Keratinocyte (primary cell): ENCODE measurements at regions not wholly inside any gene's neighbourhood (a gene's known extent, or its start where the extent isn't known, plus 50 kb on each side); places are given as distances from the start of the nearest gene placed in this dataset.

ENCODE experiments used
- DNase-seq: peaks from one replicate; pipeline ENCODE4 v3.0.0-alpha.2; 2011; ENCODE audit warnings: low read depth, missing footprints, low spot score
- FAIRE-seq: peaks from 2 replicates; lab custom pipeline; 2011; peaks lifted over from hg19 to GRCh38; lab: Jason Lieb, UNC
- H2AFZ ChIP-seq: 2 replicates; pipeline ENCODE4 v1.6.0; 2012; ENCODE audit warnings: low read length, control low read depth, inconsistent platforms; ENCODE audit not compliant: control insufficient read depth
- H3K27ac ChIP-seq: 2 replicates; pipeline ENCODE4 v1.5.1; 2011; ENCODE audit warnings: low read length; ENCODE audit not compliant: control insufficient read depth, insufficient read depth
- H3K27me3 ChIP-seq: 3 replicates; pipeline ENCODE4 v1.6.0; 2011; ENCODE audit warnings: low read length; ENCODE audit not compliant: control insufficient read depth, insufficient read depth; ENCODE audit errors: extremely low read depth
- H3K36me3 ChIP-seq, 2 experiments: 2 replicates in 1 of 2; 3 replicates in 1 of 2; pipeline ENCODE4 v1.5.1; 2011; ENCODE audit warnings: low read length in 2 of 2, mild to moderate bottlenecking in 1 of 2; ENCODE audit not compliant: control insufficient read depth in 2 of 2, insufficient read depth in 2 of 2; ENCODE audit errors: extremely low read depth in 1 of 2
- H3K4me1 ChIP-seq: 3 replicates; pipeline ENCODE4 v1.5.1; 2011; ENCODE audit warnings: low read length; ENCODE audit not compliant: control insufficient read depth, insufficient read depth; ENCODE audit errors: extremely low read depth
- H3K4me2 ChIP-seq: 3 replicates; pipeline ENCODE4 v1.6.0; 2011; ENCODE audit warnings: low read depth, low read length; ENCODE audit not compliant: control insufficient read depth, insufficient read depth; ENCODE audit errors: extremely low read depth
- H3K4me3 ChIP-seq, 3 experiments: fragments of 200-600 bp in 1 of 3; sonication (generic) in 1 of 3; 2 replicates in 2 of 3; 3 replicates in 1 of 3; pipeline ENCODE4 v1.5.1; 2011 to 2016; ENCODE audit warnings: low read length in 3 of 3, mild to moderate bottlenecking in 3 of 3, control low read depth in 2 of 3, inconsistent platforms in 1 of 3, low read depth in 1 of 3, mixed read lengths in 1 of 3, mixed run types in 1 of 3, moderate library complexity in 1 of 3; ENCODE audit not compliant: control insufficient read depth in 2 of 3, insufficient read depth in 2 of 3; ENCODE audit errors: extremely low read depth in 1 of 3
- H3K79me2 ChIP-seq: 2 replicates; pipeline ENCODE4 v1.6.0; 2012; ENCODE audit warnings: low read length; ENCODE audit not compliant: control insufficient read depth, insufficient read depth
- H3K9ac ChIP-seq: 3 replicates; pipeline ENCODE4 v1.6.0; 2011; ENCODE audit warnings: low read length; ENCODE audit not compliant: control insufficient read depth, insufficient read depth; ENCODE audit errors: extremely low read depth
- H3K9me1 ChIP-seq: 3 replicates; pipeline ENCODE4 v1.6.0; 2011; ENCODE audit warnings: low read length; ENCODE audit not compliant: control insufficient read depth, insufficient read depth; ENCODE audit errors: extremely low read depth
- H3K9me3 ChIP-seq: 2 replicates; pipeline ENCODE4 v1.5.1; 2012; ENCODE audit warnings: low read depth, low read length; ENCODE audit not compliant: control insufficient read depth
- H4K20me1 ChIP-seq: 3 replicates; pipeline ENCODE4 v1.6.0; 2011; ENCODE audit warnings: low read length; ENCODE audit not compliant: control insufficient read depth, insufficient read depth; ENCODE audit errors: extremely low read depth
- CTCF ChIP-seq, 3 experiments: IDR thresholded peaks in 1 of 3; conservative IDR thresholded peaks in 1 of 3; optimal IDR thresholded peaks in 1 of 3; 2 replicates in 2 of 3; 3 replicates in 1 of 3; pipeline versions ENCODE3 to v1.5.1; 2011; ENCODE audit warnings: low read length in 3 of 3, mild to moderate bottlenecking in 3 of 3, moderate library complexity in 2 of 3, control low read depth in 1 of 3, inconsistent platforms in 1 of 3; ENCODE audit not compliant: insufficient read depth in 2 of 3; ENCODE audit errors: extremely low read depth in 1 of 3
- EZH2 ChIP-seq: IDR thresholded peaks from one replicate; pipeline ENCODE4 v1.6.1; 2012; ENCODE audit warnings: inconsistent platforms, mild to moderate bottlenecking, low read length, moderate library complexity
- dilution Hi-C: fragments of 300-500 bp; cut with MboI; formaldehyde crosslinking; loops from one replicate; pipeline ENCODE4 v1.7.0; 2020; ENCODE audit warnings: low sequenced_read_pairs; ENCODE audit not compliant: extremely low pct_ligation_motif_present

- Histone ChIP-seq H3K4me1 (no peaks in the 10 kb centered on the region), H3K27ac (no peak overlapping the region), H3K4me3 (no peak overlapping the region), H2AFZ (no peak overlapping the region), H3K36me3 (no peaks in the 10 kb centered on the region), H3K79me2 (no peaks in the 10 kb centered on the region), H3K9me1 (no peaks in the 10 kb centered on the region), H3K9me3 (no peaks in the 10 kb centered on the region), H3K27me3 (no peaks in the 10 kb centered on the region), H3K4me2 (no peak overlapping the region), H3K9ac (no peak overlapping the region), H4K20me1 (no peaks in the 10 kb centered on the region)
- FAIRE-seq (no peak), DNase-seq (no peak)
- TF ChIP-seq EZH2 (no peak), CTCF (optimal IDR thresholded peaks at IDR 0.05 in 1 of 3, IDR thresholded peaks at IDR 0.05 in 1 of 3, conservative IDR thresholded peaks at IDR 0.05 in 1 of 3; ENCODE audit: extremely low read depth in 1 of 3, insufficient read depth in 2 of 3, low read length in 3 of 3) (no peak)
- dilution Hi-C loops: no loop called here
Observed at GRCh38 chr6:69466979-69467570, 329.7 kb downstream of the LMBRD1 start.

GRCh38 chr6:69465866-69466265, 330.9 kb downstream of the LMBRD1 start:
- Histone ChIP-seq H3K79me2 (no peaks in the 10 kb centered on the region), H3K27me3 (no peaks in the 10 kb centered on the region), H3K4me1 (no peaks in the 10 kb centered on the region), H3K4me2 (no peak overlapping the region), H3K27ac (no peak overlapping the region), H3K36me3 (no peaks in the 10 kb centered on the region), H3K9me3 (no peaks in the 10 kb centered on the region), H3K9me1 (no peaks in the 10 kb centered on the region), H3K9ac (no peak overlapping the region), H4K20me1 (no peaks in the 10 kb centered on the region), H3K4me3 (no peak overlapping the region), H2AFZ (no peak overlapping the region)
- no peak for FAIRE-seq
- dilution Hi-C loops: no loop called here
- DNase-seq: no peak
- TF ChIP-seq EZH2 (no peak), CTCF (optimal IDR thresholded peaks at IDR 0.05 in 1 of 3, IDR thresholded peaks at IDR 0.05 in 1 of 3, conservative IDR thresholded peaks at IDR 0.05 in 1 of 3; ENCODE audit: extremely low read depth in 1 of 3, insufficient read depth in 2 of 3, low read length in 3 of 3) (no peak)
